ENCODE measurements at regions not wholly inside any gene's neighbourhood (a gene's known extent, or its start where the extent isn't known, plus 50 kb on each side); places are given as distances from the start of the nearest gene placed in this dataset.

DNA sequence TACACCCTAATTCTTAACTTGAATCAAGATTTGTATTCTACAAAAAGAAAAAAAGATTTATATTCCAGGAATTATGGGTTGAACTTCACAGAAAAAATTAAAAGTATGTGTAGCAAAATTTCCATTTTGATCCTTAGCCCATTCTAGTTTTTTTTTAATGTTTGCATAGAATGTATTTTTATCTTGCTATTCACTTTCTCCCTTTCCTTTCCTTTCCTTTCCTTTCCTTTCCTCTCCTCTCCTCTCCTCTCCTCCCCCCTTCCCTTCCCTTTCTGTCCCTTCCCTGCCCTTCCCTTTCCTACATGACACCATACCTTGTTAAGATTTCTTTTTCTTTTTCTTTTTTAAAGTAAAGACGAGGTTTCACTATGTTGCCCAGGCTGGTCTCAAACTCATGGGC, 542.5 kb upstream of the PTGER4 start:
- TF ChIP-seq, protein P1, sequence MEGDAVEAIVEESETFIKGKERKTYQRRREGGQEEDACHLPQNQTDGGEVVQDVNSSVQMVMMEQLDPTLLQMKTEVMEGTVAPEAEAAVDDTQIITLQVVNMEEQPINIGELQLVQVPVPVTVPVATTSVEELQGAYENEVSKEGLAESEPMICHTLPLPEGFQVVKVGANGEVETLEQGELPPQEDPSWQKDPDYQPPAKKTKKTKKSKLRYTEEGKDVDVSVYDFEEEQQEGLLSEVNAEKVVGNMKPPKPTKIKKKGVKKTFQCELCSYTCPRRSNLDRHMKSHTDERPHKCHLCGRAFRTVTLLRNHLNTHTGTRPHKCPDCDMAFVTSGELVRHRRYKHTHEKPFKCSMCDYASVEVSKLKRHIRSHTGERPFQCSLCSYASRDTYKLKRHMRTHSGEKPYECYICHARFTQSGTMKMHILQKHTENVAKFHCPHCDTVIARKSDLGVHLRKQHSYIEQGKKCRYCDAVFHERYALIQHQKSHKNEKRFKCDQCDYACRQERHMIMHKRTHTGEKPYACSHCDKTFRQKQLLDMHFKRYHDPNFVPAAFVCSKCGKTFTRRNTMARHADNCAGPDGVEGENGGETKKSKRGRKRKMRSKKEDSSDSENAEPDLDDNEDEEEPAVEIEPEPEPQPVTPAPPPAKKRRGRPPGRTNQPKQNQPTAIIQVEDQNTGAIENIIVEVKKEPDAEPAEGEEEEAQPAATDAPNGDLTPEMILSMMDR (IDR thresholded peaks at IDR 0.05; ENCODE audit: borderline replicate concordance, extremely low read depth, insufficient read depth) = no peak
- H3K36me3 ChIP-seq (ENCODE audit: control insufficient read depth in 2 of 3, insufficient read depth in 3 of 3, low read length in 3 of 3) = no peaks in the 10 kb centered on the region
- H3K9me3 ChIP-seq (ENCODE audit: control insufficient read depth in 2 of 3, insufficient read depth in 1 of 3, low read length in 3 of 3) = no peaks in the 10 kb centered on the region
- no peak overlapping the region for H3K9ac ChIP-seq (ENCODE audit: low read length in 3 of 3)
- no peak overlapping the region for H3K4me3 ChIP-seq (ENCODE audit: low read length in 3 of 3)
- no peak overlapping the region for H3K27ac ChIP-seq (ENCODE audit: low read depth in 2 of 2, low read length in 2 of 2)
- no peaks in the 10 kb centered on the region for H3K27me3 ChIP-seq (ENCODE audit: control insufficient read depth, insufficient read depth, low read length)
- no peak for DNase-seq
- intact Hi-C loops (cut with DNase I) = no loop called here
- H3K4me1 ChIP-seq (ENCODE audit: control insufficient read depth in 2 of 3, insufficient read depth in 2 of 3, low read depth in 1 of 3, low read length in 3 of 3) = no peaks in the 10 kb centered on the region
- FAIRE-seq = no peak

DNA sequence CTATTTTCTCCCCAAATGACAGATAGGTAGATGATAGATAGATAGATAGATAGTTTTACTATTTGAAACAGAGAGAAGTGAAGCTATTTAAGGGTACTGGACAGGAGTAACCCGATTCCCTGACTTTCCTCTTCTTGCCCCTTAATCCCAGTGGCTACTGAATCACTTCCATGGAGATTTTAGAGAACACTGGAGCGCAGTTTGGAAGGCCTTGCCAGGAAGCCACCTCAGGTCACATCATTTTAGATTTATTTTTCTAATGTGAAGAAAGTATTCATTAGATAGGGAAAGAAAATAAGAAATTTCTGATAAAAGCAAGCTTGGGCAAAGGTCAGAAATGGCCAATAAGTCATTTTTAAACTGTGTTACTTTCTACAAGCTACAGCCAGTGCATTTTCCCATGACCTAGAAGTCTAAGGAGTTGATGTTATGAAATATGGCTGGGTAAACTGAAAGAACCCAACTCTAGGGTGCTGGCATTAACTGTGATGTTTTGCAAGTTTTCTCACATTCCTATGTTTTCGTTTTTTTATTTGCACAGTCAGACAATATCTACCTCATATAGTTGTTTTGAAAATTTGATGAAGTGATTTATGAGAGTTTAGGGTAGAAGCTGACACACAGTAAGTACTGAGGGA, 544.7 kb upstream of the PTGER4 start:
- H3K4me1 ChIP-seq (ENCODE audit: control insufficient read depth in 2 of 3, insufficient read depth in 2 of 3, low read depth in 1 of 3, low read length in 3 of 3) = no peaks in the 10 kb centered on the region
- no peaks in the 10 kb centered on the region for H3K27me3 ChIP-seq (ENCODE audit: control insufficient read depth, insufficient read depth, low read length)
- FAIRE-seq (no peak), DNase-seq (peak in 2 of 5 donors; percentile 7 to 18)
- no peak overlapping the region for H3K4me3 ChIP-seq (ENCODE audit: low read length in 3 of 3)
- H3K27ac ChIP-seq (ENCODE audit: low read depth in 2 of 2, low read length in 2 of 2) = no peak overlapping the region
- intact Hi-C loops (cut with DNase I) = no loop called here
- TF ChIP-seq, protein P1 (IDR thresholded peaks at IDR 0.05; ENCODE audit: borderline replicate concordance, extremely low read depth, insufficient read depth) = no peak
- H3K9ac ChIP-seq (ENCODE audit: low read length in 3 of 3) = no peak overlapping the region
- no peaks in the 10 kb centered on the region for H3K36me3 ChIP-seq (ENCODE audit: control insufficient read depth in 2 of 3, insufficient read depth in 3 of 3, low read length in 3 of 3)
- H3K9me3 ChIP-seq (ENCODE audit: control insufficient read depth in 2 of 3, insufficient read depth in 1 of 3, low read length in 3 of 3) = no peaks in the 10 kb centered on the region

DNA sequence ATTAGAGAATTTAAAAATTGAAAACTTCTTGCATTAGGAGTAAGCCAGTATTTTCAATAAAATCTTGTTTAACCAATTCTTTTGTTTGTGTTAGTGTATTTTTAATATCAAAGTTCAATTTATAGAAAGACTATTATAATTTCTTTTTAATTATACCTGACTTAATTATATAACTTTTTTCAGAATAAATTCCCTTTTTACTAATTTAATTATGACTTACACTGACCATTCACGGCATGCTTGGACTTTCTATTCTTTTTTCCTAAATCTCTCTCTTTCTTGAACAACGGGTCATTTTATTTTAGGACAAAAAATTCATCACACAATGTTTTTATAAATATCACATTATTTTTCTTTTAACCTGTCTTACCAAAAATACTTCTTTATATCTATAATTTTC, 555.3 kb upstream of the PTGER4 start:
- no peaks in the 10 kb centered on the region for H3K27me3 ChIP-seq (ENCODE audit: control insufficient read depth, insufficient read depth, low read length)
- H3K9me3 ChIP-seq (ENCODE audit: control insufficient read depth in 2 of 3, insufficient read depth in 1 of 3, low read length in 3 of 3) = no peaks in the 10 kb centered on the region
- TF ChIP-seq, protein P1 (IDR thresholded peaks at IDR 0.05; ENCODE audit: borderline replicate concordance, extremely low read depth, insufficient read depth) = no peak
- H3K27ac ChIP-seq (ENCODE audit: low read depth in 2 of 2, low read length in 2 of 2) = no peak overlapping the region
- peak; percentile 47 for FAIRE-seq
- no peak for DNase-seq
- intact Hi-C loops (cut with DNase I) = no loop called here
- no peak overlapping the region for H3K4me3 ChIP-seq (ENCODE audit: low read length in 3 of 3)
- no peaks in the 10 kb centered on the region for H3K4me1 ChIP-seq (ENCODE audit: control insufficient read depth in 2 of 3, insufficient read depth in 2 of 3, low read depth in 1 of 3, low read length in 3 of 3)
- no peak overlapping the region for H3K9ac ChIP-seq (ENCODE audit: low read length in 3 of 3)
- no peaks in the 10 kb centered on the region for H3K36me3 ChIP-seq (ENCODE audit: control insufficient read depth in 2 of 3, insufficient read depth in 3 of 3, low read length in 3 of 3)

DNA sequence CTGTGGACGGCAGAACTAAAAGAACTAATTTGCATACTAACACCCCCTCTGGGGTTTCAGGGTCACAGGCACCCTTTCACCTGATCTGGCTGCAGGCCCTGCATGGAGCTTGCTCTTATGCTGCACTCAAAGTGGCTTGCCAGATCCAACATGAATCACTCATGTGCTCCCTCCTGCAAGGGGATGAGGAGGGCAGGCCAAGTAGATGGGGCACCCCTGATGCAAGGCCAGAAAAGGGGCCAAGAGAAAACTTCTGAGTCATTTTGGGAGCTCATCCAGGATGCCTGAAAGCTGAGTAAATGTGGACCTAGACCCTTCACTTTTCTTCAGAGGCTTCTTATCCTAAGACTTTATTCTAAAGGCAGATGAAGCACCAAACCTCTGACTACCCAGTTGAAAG, 558.5 kb upstream of the PTGER4 start:
- no peaks in the 10 kb centered on the region for H3K4me1 ChIP-seq (ENCODE audit: control insufficient read depth in 2 of 3, insufficient read depth in 2 of 3, low read depth in 1 of 3, low read length in 3 of 3)
- no peaks in the 10 kb centered on the region for H3K9me3 ChIP-seq (ENCODE audit: control insufficient read depth in 2 of 3, insufficient read depth in 1 of 3, low read length in 3 of 3)
- TF ChIP-seq, protein P1 (IDR thresholded peaks at IDR 0.05; ENCODE audit: borderline replicate concordance, extremely low read depth, insufficient read depth) = no peak
- no peaks in the 10 kb centered on the region for H3K36me3 ChIP-seq (ENCODE audit: control insufficient read depth in 2 of 3, insufficient read depth in 3 of 3, low read length in 3 of 3)
- H3K27me3 ChIP-seq (ENCODE audit: control insufficient read depth, insufficient read depth, low read length) = no peaks in the 10 kb centered on the region
- H3K27ac ChIP-seq (ENCODE audit: low read depth in 2 of 2, low read length in 2 of 2) = no peak overlapping the region
- H3K9ac ChIP-seq (ENCODE audit: low read length in 3 of 3) = no peak overlapping the region
- FAIRE-seq (no peak), DNase-seq (no peak)
- intact Hi-C loops (cut with DNase I) = no loop called here
- no peak overlapping the region for H3K4me3 ChIP-seq (ENCODE audit: low read length in 3 of 3)
